HL-60 (cell line): ENCODE measurements at regions not wholly inside any gene's neighbourhood (a gene's known extent, or its start where the extent isn't known, plus 50 kb on each side); places are given as distances from the start of the nearest gene placed in this dataset.
"Not testable (repeated sequence)": the region's sequence is repeated elsewhere in the genome, so short reads cannot be mapped to it uniquely, and the experiment has no call there.

ENCODE experiments used
- GABPA ChIP-seq: IDR thresholded peaks from 2 replicates; pipeline ENCODE4 v1.6.1; 2012; ENCODE audit warnings: low read depth
- POLR2AphosphoS5 ChIP-seq: IDR thresholded peaks from 2 replicates; pipeline ENCODE4 v1.6.1; 2012; ENCODE audit warnings: low read depth
- TF ChIP-seq, protein P1 (sequence below): IDR thresholded peaks from one replicate; pipeline ENCODE4 v1.5.1; 2011; ENCODE audit warnings: low read length, control low read depth, inconsistent platforms; ENCODE audit not compliant: insufficient read depth
- TF ChIP-seq, protein P2 (sequence below): IDR thresholded peaks from 2 replicates; pipeline ENCODE4 v1.6.1; 2012; ENCODE audit warnings: low read depth; ENCODE audit not compliant: insufficient replicate concordance

DNA sequence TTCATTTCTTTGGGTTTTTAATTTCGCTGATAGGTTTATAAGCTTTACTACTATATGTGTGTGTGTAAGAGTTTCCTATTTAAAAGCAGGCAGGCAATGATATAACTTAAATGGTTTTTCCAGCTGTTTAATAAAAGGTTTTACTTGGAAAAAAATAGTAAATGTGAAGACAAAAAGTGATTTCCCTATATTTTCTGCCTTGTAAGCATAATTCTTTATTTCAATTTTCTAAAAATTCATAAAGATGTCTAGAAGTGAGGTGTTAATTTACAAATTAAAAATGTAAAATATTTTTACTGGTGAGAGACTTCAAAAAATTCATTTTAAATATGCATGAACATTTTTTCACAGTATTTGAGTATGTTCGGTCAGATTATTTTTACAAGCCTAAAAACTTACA lies 161.8 kb downstream of the SEPTIN7 start:
- TF ChIP-seq, protein P1, sequence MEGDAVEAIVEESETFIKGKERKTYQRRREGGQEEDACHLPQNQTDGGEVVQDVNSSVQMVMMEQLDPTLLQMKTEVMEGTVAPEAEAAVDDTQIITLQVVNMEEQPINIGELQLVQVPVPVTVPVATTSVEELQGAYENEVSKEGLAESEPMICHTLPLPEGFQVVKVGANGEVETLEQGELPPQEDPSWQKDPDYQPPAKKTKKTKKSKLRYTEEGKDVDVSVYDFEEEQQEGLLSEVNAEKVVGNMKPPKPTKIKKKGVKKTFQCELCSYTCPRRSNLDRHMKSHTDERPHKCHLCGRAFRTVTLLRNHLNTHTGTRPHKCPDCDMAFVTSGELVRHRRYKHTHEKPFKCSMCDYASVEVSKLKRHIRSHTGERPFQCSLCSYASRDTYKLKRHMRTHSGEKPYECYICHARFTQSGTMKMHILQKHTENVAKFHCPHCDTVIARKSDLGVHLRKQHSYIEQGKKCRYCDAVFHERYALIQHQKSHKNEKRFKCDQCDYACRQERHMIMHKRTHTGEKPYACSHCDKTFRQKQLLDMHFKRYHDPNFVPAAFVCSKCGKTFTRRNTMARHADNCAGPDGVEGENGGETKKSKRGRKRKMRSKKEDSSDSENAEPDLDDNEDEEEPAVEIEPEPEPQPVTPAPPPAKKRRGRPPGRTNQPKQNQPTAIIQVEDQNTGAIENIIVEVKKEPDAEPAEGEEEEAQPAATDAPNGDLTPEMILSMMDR = not testable (repeated sequence)
- TF ChIP-seq GABPA, POLR2AphosphoS5: not testable (repeated sequence)
- TF ChIP-seq, protein P2, sequence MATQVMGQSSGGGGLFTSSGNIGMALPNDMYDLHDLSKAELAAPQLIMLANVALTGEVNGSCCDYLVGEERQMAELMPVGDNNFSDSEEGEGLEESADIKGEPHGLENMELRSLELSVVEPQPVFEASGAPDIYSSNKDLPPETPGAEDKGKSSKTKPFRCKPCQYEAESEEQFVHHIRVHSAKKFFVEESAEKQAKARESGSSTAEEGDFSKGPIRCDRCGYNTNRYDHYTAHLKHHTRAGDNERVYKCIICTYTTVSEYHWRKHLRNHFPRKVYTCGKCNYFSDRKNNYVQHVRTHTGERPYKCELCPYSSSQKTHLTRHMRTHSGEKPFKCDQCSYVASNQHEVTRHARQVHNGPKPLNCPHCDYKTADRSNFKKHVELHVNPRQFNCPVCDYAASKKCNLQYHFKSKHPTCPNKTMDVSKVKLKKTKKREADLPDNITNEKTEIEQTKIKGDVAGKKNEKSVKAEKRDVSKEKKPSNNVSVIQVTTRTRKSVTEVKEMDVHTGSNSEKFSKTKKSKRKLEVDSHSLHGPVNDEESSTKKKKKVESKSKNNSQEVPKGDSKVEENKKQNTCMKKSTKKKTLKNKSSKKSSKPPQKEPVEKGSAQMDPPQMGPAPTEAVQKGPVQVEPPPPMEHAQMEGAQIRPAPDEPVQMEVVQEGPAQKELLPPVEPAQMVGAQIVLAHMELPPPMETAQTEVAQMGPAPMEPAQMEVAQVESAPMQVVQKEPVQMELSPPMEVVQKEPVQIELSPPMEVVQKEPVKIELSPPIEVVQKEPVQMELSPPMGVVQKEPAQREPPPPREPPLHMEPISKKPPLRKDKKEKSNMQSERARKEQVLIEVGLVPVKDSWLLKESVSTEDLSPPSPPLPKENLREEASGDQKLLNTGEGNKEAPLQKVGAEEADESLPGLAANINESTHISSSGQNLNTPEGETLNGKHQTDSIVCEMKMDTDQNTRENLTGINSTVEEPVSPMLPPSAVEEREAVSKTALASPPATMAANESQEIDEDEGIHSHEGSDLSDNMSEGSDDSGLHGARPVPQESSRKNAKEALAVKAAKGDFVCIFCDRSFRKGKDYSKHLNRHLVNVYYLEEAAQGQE = not testable (repeated sequence)
